ENCODE measurements at regions not wholly inside any gene's neighbourhood (a gene's known extent, or its start where the extent isn't known, plus 50 kb on each side); places are given as distances from the start of the nearest gene placed in this dataset.
A peak's percentile ranks its signal among the peaks of the same experiment; 100 is the strongest.
"Not testable (repeated sequence)": the region's sequence is repeated elsewhere in the genome, so short reads cannot be mapped to it uniquely, and the experiment has no call there.

- peak; percentile 18 for DNase-seq (ENCODE audit: low spot score)
These were observed 234.2 kb downstream of the ZNF608 start for GRCh38 chr5:124512236-124512635.

DNA sequence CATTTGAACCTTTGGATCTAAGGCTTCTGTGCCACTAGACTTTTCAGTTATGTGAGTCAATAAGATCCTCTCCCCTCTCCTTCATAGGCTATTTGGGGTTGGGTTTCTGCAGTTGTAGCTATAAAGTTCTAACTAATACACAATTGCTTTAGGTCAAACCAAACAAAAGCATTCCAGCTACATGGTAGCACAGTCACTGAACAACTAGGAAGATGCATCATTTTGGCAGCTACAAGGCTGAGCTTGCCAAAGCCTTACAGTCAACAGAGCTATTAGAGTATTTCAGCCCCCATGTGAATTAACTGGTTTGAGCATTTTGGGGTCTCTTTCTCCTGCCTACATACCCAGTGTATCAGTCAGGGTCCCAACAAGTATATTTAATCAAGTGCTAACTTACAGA is 234.6 kb downstream of the ZNF608 start:
- DNase-seq (ENCODE audit: low spot score): no peak

DNA sequence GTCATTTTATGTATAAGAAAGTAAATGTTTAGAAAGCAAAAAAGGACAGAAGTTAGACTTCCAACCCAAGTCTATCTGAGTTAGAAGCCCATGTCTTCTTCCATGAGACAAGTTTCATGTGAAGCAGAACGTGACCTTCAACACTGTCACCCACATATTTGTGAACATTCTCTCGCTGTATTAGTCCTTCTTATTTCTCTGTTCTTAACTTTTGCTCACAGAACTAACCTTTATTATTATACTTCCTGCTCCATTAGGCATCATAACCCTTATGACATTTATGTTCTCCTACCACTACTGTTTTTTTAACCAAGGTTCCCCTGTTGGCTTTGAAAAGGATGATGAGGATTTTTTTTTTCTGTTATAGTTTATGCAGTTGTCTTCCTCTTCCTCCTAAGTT is 238.8 kb downstream of the ZNF608 start:
- no peak for DNase-seq (ENCODE audit: low spot score)

DNA sequence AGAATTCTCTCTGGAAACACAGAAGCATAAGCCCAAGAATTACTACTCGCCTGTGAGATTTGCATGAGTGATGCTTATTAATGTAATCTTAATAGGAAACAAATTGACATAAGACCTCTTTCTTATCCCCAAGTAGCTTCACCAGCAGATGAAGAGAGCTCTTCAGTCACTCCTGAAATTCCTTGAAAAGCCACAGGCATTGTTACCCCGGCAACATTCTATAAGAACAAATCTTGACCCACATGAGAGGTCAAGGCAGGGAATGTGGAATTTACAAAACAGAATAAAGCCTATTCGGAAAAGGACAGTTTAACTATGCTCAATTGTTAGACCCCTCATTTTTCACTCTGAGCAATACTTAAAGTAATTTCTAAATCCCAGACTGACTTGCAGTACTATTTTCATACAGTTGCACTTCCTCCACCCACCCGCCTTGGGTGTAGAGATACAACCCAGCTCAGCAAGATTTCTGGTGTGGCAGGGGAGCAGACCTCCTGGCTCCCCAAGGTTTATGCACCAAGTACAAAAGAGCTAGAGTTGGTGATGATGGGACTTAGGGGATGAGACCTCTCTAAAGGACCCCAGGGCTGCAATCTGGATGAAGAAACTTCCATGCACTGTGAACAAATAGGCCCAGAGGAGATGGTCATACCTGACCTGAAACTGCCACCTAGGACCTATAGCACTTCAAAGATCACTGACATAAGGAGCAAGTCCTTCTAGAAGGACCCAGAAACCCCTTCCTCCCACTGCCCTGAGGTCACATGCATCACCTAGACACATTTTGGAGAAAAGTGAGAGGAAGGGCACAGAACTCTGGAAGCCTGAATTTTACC is 242.1 kb downstream of the ZNF608 start:
- no peak for DNase-seq (ENCODE audit: low spot score)

DNA sequence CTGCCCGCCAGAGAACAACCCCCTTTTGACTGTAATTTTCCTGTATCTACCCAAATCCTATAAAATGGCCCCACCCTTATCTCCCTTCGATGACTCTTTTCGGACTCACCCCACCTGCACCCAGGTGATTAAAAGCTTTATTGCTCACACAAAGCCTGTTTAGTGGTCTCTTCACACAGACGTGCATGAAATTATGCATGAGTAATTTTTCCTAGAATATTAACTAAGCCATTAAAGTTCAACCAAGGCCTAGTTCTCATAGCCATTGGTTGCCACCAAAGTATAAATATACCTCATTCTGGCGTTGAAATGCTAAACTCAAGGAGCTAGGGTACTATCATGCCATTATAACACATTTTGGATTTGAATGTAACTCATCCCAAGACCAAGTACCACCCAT is 243.9 kb downstream of the ZNF608 start:
- DNase-seq (ENCODE audit: low spot score): no peak

- not testable (repeated sequence) for DNase-seq (ENCODE audit: low spot score)
These were observed 246.6 kb downstream of the ZNF608 start for GRCh38 chr5:124499818-124500217.

- not testable (repeated sequence) for DNase-seq (ENCODE audit: low spot score)
These were observed 249.5 kb downstream of the ZNF608 start for GRCh38 chr5:124496968-124497367.

- no peak for DNase-seq (ENCODE audit: low spot score)
These were observed 251.8 kb downstream of the ZNF608 start for GRCh38 chr5:124494540-124495116.

DNA sequence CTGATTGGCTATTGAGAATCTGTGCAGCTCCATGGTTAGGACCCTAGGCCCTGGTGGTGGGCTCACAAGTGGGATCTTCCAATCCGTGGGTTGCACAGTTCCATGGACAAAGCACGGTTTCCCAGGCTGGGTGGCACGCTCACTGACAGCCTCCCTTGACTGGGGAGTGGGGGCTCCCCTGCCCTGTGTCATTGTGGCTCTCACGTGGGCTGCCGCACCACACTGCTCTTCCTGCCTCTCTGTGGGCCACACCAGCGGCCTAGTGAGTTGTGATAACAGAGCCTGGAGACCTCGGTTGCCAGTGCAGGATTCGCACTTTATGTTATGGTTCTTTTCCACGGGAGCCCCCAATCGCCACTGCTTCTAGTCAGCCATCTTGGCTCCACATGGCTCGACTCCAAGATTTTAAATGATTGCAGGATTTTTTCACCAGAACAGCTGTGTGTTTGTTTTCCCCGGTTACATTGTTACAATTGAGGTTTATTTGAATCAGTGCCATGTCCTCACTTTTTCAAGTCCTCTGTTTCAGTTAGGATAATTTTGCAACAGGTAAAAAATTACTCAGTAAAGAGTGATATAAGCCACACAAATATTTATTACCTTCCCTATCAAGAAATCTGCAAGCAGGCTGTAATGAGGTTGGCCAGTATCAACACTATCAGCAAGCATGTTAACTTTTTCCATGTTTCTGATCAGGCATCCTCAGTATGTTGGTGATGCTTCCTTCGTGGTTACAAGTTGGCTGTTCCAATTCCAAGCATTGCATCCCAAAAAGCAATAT is 253.8 kb downstream of the ZNF608 start:
- no peak for DNase-seq (ENCODE audit: low spot score)

- DNase-seq (ENCODE audit: low spot score): not testable (repeated sequence)
These were observed 256.1 kb downstream of the ZNF608 start for GRCh38 chr5:124490315-124490714.

DNA sequence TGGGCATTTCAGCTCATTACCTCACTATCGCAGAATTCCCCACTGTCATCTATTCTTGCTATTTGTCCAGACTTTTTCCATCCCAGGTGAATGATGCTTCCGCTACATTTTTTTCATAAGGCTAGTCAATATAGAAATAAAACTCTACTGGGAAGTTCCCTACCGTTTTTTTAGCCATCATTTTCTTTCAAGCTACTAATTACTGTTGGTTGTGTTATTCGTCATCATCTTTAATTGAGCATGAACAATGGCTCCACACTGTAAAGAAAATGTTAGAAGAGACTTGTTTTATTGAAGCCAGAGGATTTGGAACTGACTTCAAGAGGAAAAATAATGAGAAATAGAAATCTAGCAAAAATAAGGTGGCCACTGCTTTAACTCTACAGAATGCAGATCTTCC is 265.0 kb downstream of the ZNF608 start:
- DNase-seq (ENCODE audit: low spot score): no peak

GRCh38 chr5:124480964-124481363 is 265.5 kb downstream of the ZNF608 start:
- DNase-seq (ENCODE audit: low spot score): no peak

GRCh38 chr5:124480022-124480421 is 266.4 kb downstream of the ZNF608 start:
- DNase-seq (ENCODE audit: low spot score): no peak

GRCh38 chr5:124478264-124478663 is 268.2 kb downstream of the ZNF608 start:
- DNase-seq (ENCODE audit: low spot score): no peak

- DNase-seq (ENCODE audit: low spot score): no peak
These were observed 268.9 kb downstream of the ZNF608 start for GRCh38 chr5:124477577-124477976.

DNA sequence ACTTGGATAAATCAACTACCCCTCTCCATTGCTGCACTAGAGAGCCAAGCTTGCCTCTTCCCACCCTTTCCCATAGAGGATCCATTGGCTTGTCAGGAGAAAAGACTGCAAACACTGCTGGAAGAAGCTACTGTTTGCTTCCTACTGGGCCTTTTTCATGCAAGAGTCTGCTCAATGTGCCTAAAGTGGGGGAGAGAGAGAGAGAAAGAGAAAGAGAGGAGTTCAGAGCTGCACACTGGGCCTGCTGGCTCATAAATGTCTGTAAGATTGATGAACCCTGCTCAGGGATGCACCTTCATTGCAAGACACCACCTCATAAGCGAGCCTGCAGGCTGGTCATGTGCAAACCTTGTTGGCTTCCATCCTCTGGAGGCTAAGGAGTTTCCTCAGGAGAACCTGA is 269.4 kb downstream of the ZNF608 start:
- DNase-seq (ENCODE audit: low spot score): no peak

- DNase-seq (ENCODE audit: low spot score): no peak
These were observed 271.8 kb downstream of the ZNF608 start for GRCh38 chr5:124474528-124475215.

DNA sequence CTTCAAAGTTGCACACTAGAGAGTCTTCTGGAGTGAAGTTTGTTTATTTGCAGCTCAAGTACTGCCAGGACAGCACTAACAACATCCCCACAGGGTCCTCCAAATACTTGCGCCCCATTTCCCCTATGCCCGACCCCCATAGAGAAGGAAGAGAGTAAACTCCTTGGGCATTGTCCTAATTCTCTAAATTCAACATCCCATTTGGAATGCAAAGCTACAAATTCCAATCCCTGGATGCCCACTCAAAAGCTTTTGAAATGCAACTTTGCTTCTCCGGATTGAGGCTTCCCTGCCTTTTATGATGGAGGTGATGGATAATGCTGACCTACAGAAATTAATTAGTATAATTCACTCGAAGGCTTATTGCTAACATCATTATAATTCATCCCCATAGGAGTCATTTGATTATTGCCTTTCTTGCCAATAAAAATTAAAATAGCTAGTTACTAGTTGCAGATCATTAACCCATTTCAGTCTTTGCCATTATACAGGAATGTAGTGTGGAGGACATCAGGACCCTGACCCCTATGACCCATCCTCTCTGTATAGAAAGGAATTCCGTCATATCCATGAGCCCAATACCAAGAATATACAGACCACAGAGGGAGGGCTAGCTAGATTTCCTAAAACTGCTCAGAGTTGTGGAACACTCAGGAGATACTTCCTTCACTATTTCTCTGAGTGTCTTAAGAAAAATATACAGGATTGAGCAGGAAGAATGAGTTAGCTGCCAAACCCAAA is 277.6 kb downstream of the ZNF608 start:
- DNase-seq (ENCODE audit: low spot score): no peak

- DNase-seq (ENCODE audit: low spot score): no peak
These were observed 278.7 kb downstream of the ZNF608 start for GRCh38 chr5:124467745-124468144.

GRCh38 chr5:124466011-124466410 is 280.4 kb downstream of the ZNF608 start:
- DNase-seq (ENCODE audit: low spot score): no peak

- no peak for DNase-seq (ENCODE audit: low spot score)
These were observed 282.6 kb downstream of the ZNF608 start for GRCh38 chr5:124463851-124464250.

DNA sequence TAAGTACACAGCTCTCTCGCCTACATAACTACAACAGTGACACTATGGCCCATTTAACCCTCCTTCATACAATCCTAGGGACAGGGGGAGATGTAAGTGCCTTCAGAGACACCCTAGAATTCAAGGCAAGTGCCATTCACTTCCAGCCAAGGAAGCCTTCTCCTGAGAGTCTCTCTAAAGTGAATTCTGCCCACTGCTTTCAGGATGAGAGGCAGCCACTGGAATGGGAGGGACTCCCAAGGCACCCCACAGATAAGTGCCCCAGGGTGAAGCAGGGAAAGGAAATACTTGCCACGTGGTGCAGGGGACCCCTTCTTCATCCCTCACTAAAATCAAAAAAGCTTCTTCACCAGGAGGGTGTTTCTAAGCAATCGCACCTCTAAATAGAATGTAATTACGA is 283.7 kb downstream of the ZNF608 start:
- DNase-seq (ENCODE audit: low spot score): no peak

Data from AG08396 (cell line).